MM.1S (cell line): ENCODE measurements at regions not wholly inside any gene's neighbourhood (a gene's known extent, or its start where the extent isn't known, plus 50 kb on each side); places are given as distances from the start of the nearest gene placed in this dataset.

Source experiments
- DNase-seq: peaks from one replicate; pipeline ENCODE4 v3.0.0-alpha.2; 2015
- H2AFZ ChIP-seq: fragments of 300-600 bp; sonication (generic); 2 replicates; pipeline ENCODE4 v1.6.0; 2016; ENCODE audit warnings: antibody characterized with exemption, low read length
- H3F3A ChIP-seq: fragments of 300-600 bp; sonication (generic); 2 replicates; pipeline ENCODE4 v1.6.1; 2016; ENCODE audit warnings: mild to moderate bottlenecking, antibody characterized with exemption, low read length, moderate library complexity, mixed read lengths; ENCODE audit not compliant: insufficient read depth
- H3K27ac ChIP-seq: fragments of 300-600 bp; sonication (generic); 2 replicates; pipeline ENCODE4 v1.5.1; 2016; ENCODE audit warnings: mild to moderate bottlenecking, low read length
- H3K27me3 ChIP-seq: fragments of 300-600 bp; sonication (generic); replicated peaks from 2 replicates; pipeline ENCODE4 v1.6.0; 2016; ENCODE audit warnings: low read length; ENCODE audit not compliant: insufficient read depth
- H3K36me3 ChIP-seq: fragments of 300-600 bp; sonication (generic); replicated peaks from 2 replicates; pipeline ENCODE4 v1.6.1; 2016; ENCODE audit warnings: mild to moderate bottlenecking, low read length, mixed read lengths; ENCODE audit not compliant: insufficient read depth
- H3K4me1 ChIP-seq: fragments of 300-600 bp; sonication (generic); 2 replicates; pipeline ENCODE4 v1.6.1; 2016; ENCODE audit warnings: low read length, mixed read lengths
- H3K4me2 ChIP-seq: fragments of 300-600 bp; sonication (generic); 2 replicates; pipeline ENCODE4 v1.6.0; 2016; ENCODE audit warnings: low read depth, low read length
- H3K4me3 ChIP-seq: fragments of 300-600 bp; sonication (generic); 2 replicates; pipeline ENCODE4 v1.5.1; 2016; ENCODE audit warnings: low read length, mixed read lengths
- H3K79me2 ChIP-seq: fragments of 300-600 bp; sonication (generic); 2 replicates; pipeline ENCODE4 v1.6.1; 2016; ENCODE audit warnings: mixed run types, low read length, mixed read lengths
- H3K9ac ChIP-seq: fragments of 300-600 bp; sonication (generic); 2 replicates; pipeline ENCODE4 v1.6.1; 2016; ENCODE audit warnings: low read length, mixed read lengths
- H3K9me2 ChIP-seq: fragments of 300-600 bp; sonication (generic); replicated peaks from 2 replicates; pipeline ENCODE4 v1.6.1; 2016; ENCODE audit warnings: mild to moderate bottlenecking, low read length, mixed read lengths; ENCODE audit not compliant: insufficient read depth
- H3K9me3 ChIP-seq: fragments of 300-600 bp; sonication (generic); replicated peaks from 2 replicates; pipeline ENCODE4 v1.6.1; 2016; ENCODE audit warnings: mild to moderate bottlenecking, low read length, mixed read lengths; ENCODE audit not compliant: insufficient read depth
- H4K20me1 ChIP-seq: fragments of 300-600 bp; sonication (generic); 2 replicates; pipeline ENCODE4 v1.6.1; 2016; ENCODE audit warnings: mild to moderate bottlenecking, low read length, moderate library complexity, mixed read lengths; ENCODE audit not compliant: insufficient read depth
- EZH2 ChIP-seq: fragments of 300-600 bp; sonication (generic); optimal IDR thresholded peaks from 2 replicates; pipeline ENCODE3; 2017; ENCODE audit warnings: low read depth, mild to moderate bottlenecking, antibody characterized with exemption, low read length, mixed read lengths
- EZH2phosphoT487 ChIP-seq: fragments of 300-600 bp; sonication (generic); IDR thresholded peaks from 2 replicates; pipeline ENCODE4 v1.6.1; 2018; ENCODE audit warnings: antibody characterized with exemption, low read length
- TF ChIP-seq, protein P1 (sequence below): fragments of 300-600 bp; sonication (generic); IDR thresholded peaks from 2 replicates; pipeline ENCODE4 v1.5.1; 2016; ENCODE audit warnings: antibody characterized with exemption, low read length, mixed read lengths

DNA sequence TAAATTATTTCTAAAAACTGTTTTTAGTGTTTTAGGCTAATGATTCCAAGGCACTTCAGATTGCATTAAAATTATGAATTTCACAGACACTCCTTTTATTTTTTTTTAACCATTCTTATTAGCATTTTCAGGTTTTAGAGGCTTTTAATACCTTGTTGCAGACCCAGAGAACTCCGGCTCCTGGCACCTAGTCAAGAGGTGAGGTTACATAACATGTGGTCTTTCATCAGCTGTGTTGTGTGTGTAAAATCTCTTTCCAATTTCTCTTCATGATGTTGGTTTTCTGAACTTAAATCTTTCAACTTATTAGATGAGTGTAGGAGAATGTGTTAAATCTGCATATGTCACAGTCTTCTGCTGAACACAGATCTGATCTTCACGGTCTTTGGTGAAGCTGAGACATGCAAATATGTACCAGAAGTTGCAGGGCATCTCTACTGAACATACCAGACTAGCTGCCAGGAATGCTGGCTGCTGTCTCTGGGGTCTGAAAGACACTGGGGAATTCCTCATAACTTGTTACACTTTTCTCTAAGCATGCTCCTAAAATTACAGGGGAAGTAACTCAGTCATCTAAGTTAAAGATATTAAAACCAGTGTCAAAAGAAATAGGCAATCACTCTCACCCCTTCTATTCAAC lies 1165.3 kb downstream of the EFNB2 start:
- H4K20me1 ChIP-seq: no peaks in the 10 kb centered on the region
- H3K4me3 ChIP-seq: no peak overlapping the region
- H3K27me3 ChIP-seq: no peaks in the 10 kb centered on the region
- no peak for DNase-seq
- H3F3A ChIP-seq: no peaks in the 10 kb centered on the region
- no peaks in the 10 kb centered on the region for H3K4me1 ChIP-seq
- H2AFZ ChIP-seq: no peak overlapping the region
- no peaks in the 10 kb centered on the region for H3K9me2 ChIP-seq
- no peak overlapping the region for H3K27ac ChIP-seq
- no peaks in the 10 kb centered on the region for H3K9me3 ChIP-seq
- no peak overlapping the region for H3K4me2 ChIP-seq
- H3K79me2 ChIP-seq: no peaks in the 10 kb centered on the region
- H3K36me3 ChIP-seq: no peaks in the 10 kb centered on the region
- TF ChIP-seq EZH2 (no peak), EZH2phosphoT487 (no peak)
- TF ChIP-seq, protein P1, sequence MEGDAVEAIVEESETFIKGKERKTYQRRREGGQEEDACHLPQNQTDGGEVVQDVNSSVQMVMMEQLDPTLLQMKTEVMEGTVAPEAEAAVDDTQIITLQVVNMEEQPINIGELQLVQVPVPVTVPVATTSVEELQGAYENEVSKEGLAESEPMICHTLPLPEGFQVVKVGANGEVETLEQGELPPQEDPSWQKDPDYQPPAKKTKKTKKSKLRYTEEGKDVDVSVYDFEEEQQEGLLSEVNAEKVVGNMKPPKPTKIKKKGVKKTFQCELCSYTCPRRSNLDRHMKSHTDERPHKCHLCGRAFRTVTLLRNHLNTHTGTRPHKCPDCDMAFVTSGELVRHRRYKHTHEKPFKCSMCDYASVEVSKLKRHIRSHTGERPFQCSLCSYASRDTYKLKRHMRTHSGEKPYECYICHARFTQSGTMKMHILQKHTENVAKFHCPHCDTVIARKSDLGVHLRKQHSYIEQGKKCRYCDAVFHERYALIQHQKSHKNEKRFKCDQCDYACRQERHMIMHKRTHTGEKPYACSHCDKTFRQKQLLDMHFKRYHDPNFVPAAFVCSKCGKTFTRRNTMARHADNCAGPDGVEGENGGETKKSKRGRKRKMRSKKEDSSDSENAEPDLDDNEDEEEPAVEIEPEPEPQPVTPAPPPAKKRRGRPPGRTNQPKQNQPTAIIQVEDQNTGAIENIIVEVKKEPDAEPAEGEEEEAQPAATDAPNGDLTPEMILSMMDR: no peak
- H3K9ac ChIP-seq: no peak overlapping the region

DNA sequence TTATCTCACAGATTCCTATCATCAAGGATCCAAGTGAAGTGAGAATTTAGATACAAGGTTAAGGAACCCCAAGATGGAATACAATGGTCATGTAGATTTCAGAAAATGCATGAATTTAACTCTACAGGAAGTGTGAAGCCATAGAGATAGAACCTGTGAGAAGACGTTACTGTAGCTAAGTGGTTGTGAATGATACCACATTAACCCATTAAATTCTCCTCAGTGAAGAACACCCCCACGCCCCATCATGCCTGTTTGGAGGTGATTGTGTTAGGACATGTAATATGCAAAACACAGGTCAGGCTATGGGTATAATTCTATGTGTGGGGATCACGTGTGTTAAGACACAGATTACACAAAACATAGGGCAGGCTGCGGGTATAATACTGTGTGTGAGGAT lies 1166.7 kb downstream of the EFNB2 start:
- Histone ChIP-seq H3K27me3 (no peaks in the 10 kb centered on the region), H3K4me1 (no peaks in the 10 kb centered on the region), H4K20me1 (no peaks in the 10 kb centered on the region), H2AFZ (no peak overlapping the region), H3K27ac (no peak overlapping the region), H3K9me3 (no peaks in the 10 kb centered on the region), H3K36me3 (no peaks in the 10 kb centered on the region), H3K4me2 (no peak overlapping the region), H3F3A (no peaks in the 10 kb centered on the region), H3K9ac (no peak overlapping the region), H3K9me2 (no peaks in the 10 kb centered on the region), H3K79me2 (no peaks in the 10 kb centered on the region), H3K4me3 (no peak overlapping the region)
- TF ChIP-seq EZH2 (no peak), EZH2phosphoT487 (no peak)
- TF ChIP-seq, protein P1: no peak
- no peak for DNase-seq

DNA sequence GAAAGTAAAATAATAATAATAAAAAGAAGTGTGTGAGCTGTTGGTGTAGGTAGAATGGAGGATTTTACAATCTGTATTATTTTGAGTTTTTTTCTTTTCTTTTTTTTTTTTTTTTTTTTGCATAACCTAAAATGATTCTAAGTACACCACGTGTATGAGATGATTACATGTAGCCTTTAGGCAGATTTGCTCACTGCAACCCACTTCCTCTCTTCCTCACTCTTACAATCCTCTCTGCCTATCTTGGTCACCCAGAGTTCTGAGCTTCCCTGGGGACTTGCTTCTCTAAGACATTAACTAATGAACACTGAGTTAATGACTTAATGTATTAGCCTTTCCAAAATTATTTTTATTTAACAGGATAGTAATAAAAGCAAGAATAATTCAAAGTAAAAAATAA lies 1169.6 kb downstream of the EFNB2 start:
- Histone ChIP-seq H3K9ac (no peak overlapping the region), H3K79me2 (no peaks in the 10 kb centered on the region), H2AFZ (no peak overlapping the region), H3K4me1 (no peaks in the 10 kb centered on the region), H3F3A (no peaks in the 10 kb centered on the region), H3K9me3 (no peaks in the 10 kb centered on the region), H4K20me1 (no peaks in the 10 kb centered on the region), H3K36me3 (no peaks in the 10 kb centered on the region), H3K9me2 (no peaks in the 10 kb centered on the region), H3K4me3 (no peak overlapping the region), H3K4me2 (no peak overlapping the region), H3K27ac (no peak overlapping the region), H3K27me3 (no peaks in the 10 kb centered on the region)
- no peak for DNase-seq
- TF ChIP-seq, protein P1: no peak
- no peak for TF ChIP-seq EZH2phosphoT487
- TF ChIP-seq EZH2: no peak
